MM.1S (cell line): ENCODE measurements at regions not wholly inside any gene's neighbourhood (a gene's known extent, or its start where the extent isn't known, plus 50 kb on each side); places are given as distances from the start of the nearest gene placed in this dataset.

Experiments
- DNase-seq: peaks from one replicate; pipeline ENCODE4 v3.0.0-alpha.2; 2015
- H2AFZ ChIP-seq: fragments of 300-600 bp; sonication (generic); 2 replicates; pipeline ENCODE4 v1.6.0; 2016; ENCODE audit warnings: antibody characterized with exemption, low read length
- H3F3A ChIP-seq: fragments of 300-600 bp; sonication (generic); 2 replicates; pipeline ENCODE4 v1.6.1; 2016; ENCODE audit warnings: mild to moderate bottlenecking, antibody characterized with exemption, low read length, moderate library complexity, mixed read lengths; ENCODE audit not compliant: insufficient read depth
- H3K27ac ChIP-seq: fragments of 300-600 bp; sonication (generic); 2 replicates; pipeline ENCODE4 v1.5.1; 2016; ENCODE audit warnings: mild to moderate bottlenecking, low read length
- H3K27me3 ChIP-seq: fragments of 300-600 bp; sonication (generic); replicated peaks from 2 replicates; pipeline ENCODE4 v1.6.0; 2016; ENCODE audit warnings: low read length; ENCODE audit not compliant: insufficient read depth
- H3K36me3 ChIP-seq: fragments of 300-600 bp; sonication (generic); replicated peaks from 2 replicates; pipeline ENCODE4 v1.6.1; 2016; ENCODE audit warnings: mild to moderate bottlenecking, low read length, mixed read lengths; ENCODE audit not compliant: insufficient read depth
- H3K4me1 ChIP-seq: fragments of 300-600 bp; sonication (generic); 2 replicates; pipeline ENCODE4 v1.6.1; 2016; ENCODE audit warnings: low read length, mixed read lengths
- H3K4me2 ChIP-seq: fragments of 300-600 bp; sonication (generic); 2 replicates; pipeline ENCODE4 v1.6.0; 2016; ENCODE audit warnings: low read depth, low read length
- H3K4me3 ChIP-seq: fragments of 300-600 bp; sonication (generic); 2 replicates; pipeline ENCODE4 v1.5.1; 2016; ENCODE audit warnings: low read length, mixed read lengths
- H3K79me2 ChIP-seq: fragments of 300-600 bp; sonication (generic); 2 replicates; pipeline ENCODE4 v1.6.1; 2016; ENCODE audit warnings: mixed run types, low read length, mixed read lengths
- H3K9ac ChIP-seq: fragments of 300-600 bp; sonication (generic); 2 replicates; pipeline ENCODE4 v1.6.1; 2016; ENCODE audit warnings: low read length, mixed read lengths
- H3K9me2 ChIP-seq: fragments of 300-600 bp; sonication (generic); replicated peaks from 2 replicates; pipeline ENCODE4 v1.6.1; 2016; ENCODE audit warnings: mild to moderate bottlenecking, low read length, mixed read lengths; ENCODE audit not compliant: insufficient read depth
- H3K9me3 ChIP-seq: fragments of 300-600 bp; sonication (generic); replicated peaks from 2 replicates; pipeline ENCODE4 v1.6.1; 2016; ENCODE audit warnings: mild to moderate bottlenecking, low read length, mixed read lengths; ENCODE audit not compliant: insufficient read depth
- H4K20me1 ChIP-seq: fragments of 300-600 bp; sonication (generic); 2 replicates; pipeline ENCODE4 v1.6.1; 2016; ENCODE audit warnings: mild to moderate bottlenecking, low read length, moderate library complexity, mixed read lengths; ENCODE audit not compliant: insufficient read depth
- CTCF ChIP-seq: fragments of 300-600 bp; sonication (generic); IDR thresholded peaks from 2 replicates; pipeline ENCODE4 v1.5.1; 2016; ENCODE audit warnings: antibody characterized with exemption, low read length, mixed read lengths
- EZH2 ChIP-seq: fragments of 300-600 bp; sonication (generic); optimal IDR thresholded peaks from 2 replicates; pipeline ENCODE3; 2017; ENCODE audit warnings: low read depth, mild to moderate bottlenecking, antibody characterized with exemption, low read length, mixed read lengths
- EZH2phosphoT487 ChIP-seq: fragments of 300-600 bp; sonication (generic); IDR thresholded peaks from 2 replicates; pipeline ENCODE4 v1.6.1; 2018; ENCODE audit warnings: antibody characterized with exemption, low read length

GRCh38 chr15:70219966-70220365 lies 122.2 kb upstream of the TLE3 start:
- H3K9ac ChIP-seq = no peak overlapping the region
- H3K4me1 ChIP-seq = no peaks in the 10 kb centered on the region
- H3K79me2 ChIP-seq = no peaks in the 10 kb centered on the region
- no peak for TF ChIP-seq EZH2phosphoT487
- TF ChIP-seq CTCF = no peak
- TF ChIP-seq EZH2 = no peak
- no peak overlapping the region for H3K4me2 ChIP-seq
- no peaks in the 10 kb centered on the region for H3F3A ChIP-seq
- no peak for DNase-seq
- H4K20me1 ChIP-seq = no peaks in the 10 kb centered on the region
- H3K36me3 ChIP-seq = no peaks in the 10 kb centered on the region
- no peaks in the 10 kb centered on the region for H3K27me3 ChIP-seq
- no peak overlapping the region for H3K27ac ChIP-seq
- H3K9me2 ChIP-seq = no peaks in the 10 kb centered on the region
- no peaks in the 10 kb centered on the region for H3K9me3 ChIP-seq
- no peak overlapping the region for H3K4me3 ChIP-seq
- H2AFZ ChIP-seq = no peak overlapping the region

GRCh38 chr15:70219256-70219895 lies 121.7 kb upstream of the TLE3 start:
- no peaks in the 10 kb centered on the region for H3K9me2 ChIP-seq
- H3K4me2 ChIP-seq = no peak overlapping the region
- H3K27ac ChIP-seq = no peak overlapping the region
- H3K4me1 ChIP-seq = no peaks in the 10 kb centered on the region
- no peaks in the 10 kb centered on the region for H3K27me3 ChIP-seq
- no peaks in the 10 kb centered on the region for H3F3A ChIP-seq
- H3K79me2 ChIP-seq = no peaks in the 10 kb centered on the region
- no peaks in the 10 kb centered on the region for H3K36me3 ChIP-seq
- no peak overlapping the region for H2AFZ ChIP-seq
- no peak for DNase-seq
- TF ChIP-seq EZH2phosphoT487 (no peak), CTCF (no peak), EZH2 (no peak)
- H3K4me3 ChIP-seq = no peak overlapping the region
- H4K20me1 ChIP-seq = no peaks in the 10 kb centered on the region
- no peaks in the 10 kb centered on the region for H3K9me3 ChIP-seq
- H3K9ac ChIP-seq = no peak overlapping the region

- Histone ChIP-seq H3K27ac (no peak overlapping the region), H3K79me2 (no peaks in the 10 kb centered on the region), H3K9ac (no peak overlapping the region), H3K36me3 (no peaks in the 10 kb centered on the region), H3K4me1 (no peaks in the 10 kb centered on the region), H4K20me1 (no peaks in the 10 kb centered on the region), H3K27me3 (no peaks in the 10 kb centered on the region), H3F3A (no peaks in the 10 kb centered on the region), H3K4me2 (no peak overlapping the region), H3K9me3 (no peaks in the 10 kb centered on the region), H3K4me3 (no peak overlapping the region), H2AFZ (no peak overlapping the region), H3K9me2 (no peaks in the 10 kb centered on the region)
- no peak for DNase-seq
- TF ChIP-seq CTCF (no peak), EZH2phosphoT487 (no peak), EZH2 (no peak)
Observed at GRCh38 chr15:70217226-70218160, 119.8 kb upstream of the TLE3 start.
